Liver (tissue), 8 donors: ENCODE measurements at regions not wholly inside any gene's neighbourhood (a gene's known extent, or its start where the extent isn't known, plus 50 kb on each side); places are given as distances from the start of the nearest gene placed in this dataset.

ENCODE experiments used
- DNase-seq: peaks from one replicate; pipeline ENCODE4 v3.0.0-alpha.2; 2017; ENCODE audit warnings: low spot score
- H3K27ac ChIP-seq, 2 donors: one replicate each; pipeline ENCODE4 v1.7.0; 2013; ENCODE audit warnings: inconsistent platforms in 2 of 2, low read length in 2 of 2, control low read depth in 1 of 2, low read depth in 1 of 2, mild to moderate bottlenecking in 1 of 2
- H3K27me3 ChIP-seq, 4 donors: one replicate each; pipeline versions ENCODE4 v1.6.1 to v1.7.0; 2013; ENCODE audit warnings: low read length in 3 of 4, inconsistent platforms in 1 of 4, mild to moderate bottlenecking in 1 of 4, moderate library complexity in 1 of 4; ENCODE audit not compliant: control insufficient read depth in 4 of 4, insufficient read depth in 4 of 4
- H3K36me3 ChIP-seq, 4 donors: one replicate each; pipeline versions ENCODE4 v1.6.1 to v1.7.0; 2013; ENCODE audit warnings: low read length in 3 of 4, mild to moderate bottlenecking in 3 of 4, low read depth in 1 of 4, moderate library complexity in 1 of 4; ENCODE audit not compliant: control insufficient read depth in 4 of 4, insufficient read depth in 3 of 4
- H3K4me1 ChIP-seq, 4 donors: one replicate each; pipeline versions ENCODE4 v1.6.1 to v1.7.0; 2013; ENCODE audit warnings: low read length in 3 of 4, mild to moderate bottlenecking in 3 of 4, moderate library complexity in 1 of 4; ENCODE audit not compliant: control insufficient read depth in 4 of 4, insufficient read depth in 4 of 4
- H3K4me3 ChIP-seq, 3 donors: one replicate each; pipeline versions ENCODE4 v1.6.1 to v1.7.0; 2013; ENCODE audit warnings: low read length in 3 of 3, control low read depth in 1 of 3, low read depth in 1 of 3, mild to moderate bottlenecking in 1 of 3
- H3K9ac ChIP-seq, 2 donors: one replicate each; pipeline ENCODE4 v1.7.0; 2013; ENCODE audit warnings: low read length in 2 of 2, mild to moderate bottlenecking in 2 of 2, moderate library complexity in 2 of 2, control low read depth in 1 of 2, low read depth in 1 of 2
- H3K9me3 ChIP-seq, 4 donors: one replicate each; pipeline versions ENCODE4 v1.6.1 to v1.7.0; 2013; ENCODE audit warnings: low read length in 3 of 4; ENCODE audit not compliant: control insufficient read depth in 4 of 4
- EGR1 ChIP-seq, 2 donors: IDR thresholded peaks; 2 replicates each; pipeline ENCODE4 v1.6.1; 2016 to 2018; ENCODE audit warnings: antibody characterized with exemption in 2 of 2, low read depth in 2 of 2
- FOXA1 ChIP-seq: IDR thresholded peaks from 2 replicates; pipeline ENCODE4 v1.6.1; 2016; ENCODE audit warnings: antibody characterized with exemption
- FOXA2 ChIP-seq: IDR thresholded peaks from 2 replicates; pipeline ENCODE4 v1.6.1; 2016; ENCODE audit warnings: antibody characterized with exemption
- GABPA ChIP-seq, 2 donors: IDR thresholded peaks in 1 of 2; conservative IDR thresholded peaks in 1 of 2; 2 replicates each; pipeline ENCODE4 v1.6.1; 2016; ENCODE audit warnings: antibody characterized with exemption in 2 of 2, mild to moderate bottlenecking in 1 of 2, moderate library complexity in 1 of 2
- HNF4A ChIP-seq, 2 donors: conservative IDR thresholded peaks; 2 replicates each; pipeline ENCODE4 v1.6.1; 2016; ENCODE audit warnings: antibody characterized with exemption in 2 of 2, mild to moderate bottlenecking in 2 of 2
- HNF4G ChIP-seq: IDR thresholded peaks from 2 replicates; pipeline ENCODE4 v1.6.1; 2016; ENCODE audit warnings: antibody characterized with exemption
- JUND ChIP-seq, 2 donors: IDR thresholded peaks; 2 replicates each; pipeline ENCODE4 v1.6.1; 2016; ENCODE audit warnings: antibody characterized with exemption in 2 of 2
- NR2F2 ChIP-seq: IDR thresholded peaks from 2 replicates; pipeline ENCODE4 v1.6.1; 2016; ENCODE audit warnings: antibody characterized with exemption
- RAD21 ChIP-seq, 2 donors: IDR thresholded peaks; 2 replicates each; pipeline ENCODE4 v1.6.1; 2016; ENCODE audit warnings: antibody characterized with exemption in 2 of 2, mild to moderate bottlenecking in 2 of 2
- RXRA ChIP-seq, 2 donors: IDR thresholded peaks; 2 replicates each; pipeline ENCODE4 v1.6.1; 2017 to 2018; ENCODE audit warnings: antibody characterized with exemption in 2 of 2, mild to moderate bottlenecking in 1 of 2
- SP1 ChIP-seq: IDR thresholded peaks from 2 replicates; pipeline ENCODE4 v1.6.1; 2018; ENCODE audit warnings: antibody characterized with exemption, mild to moderate bottlenecking
- TAF1 ChIP-seq: conservative IDR thresholded peaks from 2 replicates; pipeline ENCODE4 v1.6.1; 2016; ENCODE audit warnings: antibody characterized with exemption, mild to moderate bottlenecking
- YY1 ChIP-seq: IDR thresholded peaks from 2 replicates; pipeline ENCODE4 v1.6.1; 2016; ENCODE audit warnings: antibody characterized with exemption, mild to moderate bottlenecking
- WGBS: extraction: QIAGEN DNeasy Blood & Tissue Kit; methylation state at CpG from one replicate; pipeline ENCODE4 v1.1.7; 2013; 5-methylcytosine and 5-hydroxymethylcytosine counted together
- TF ChIP-seq, protein P1 (sequence below): IDR thresholded peaks from 2 replicates; pipeline ENCODE4 v1.6.1; 2016; ENCODE audit warnings: antibody characterized with exemption
- TF ChIP-seq, protein P2 (sequence below): IDR thresholded peaks from 2 replicates; pipeline ENCODE4 v1.6.1; 2016; ENCODE audit warnings: antibody characterized with exemption
- TF ChIP-seq, protein P3 (sequence below): IDR thresholded peaks from 2 replicates; pipeline ENCODE4 v1.6.1; 2016; ENCODE audit warnings: antibody characterized with exemption, mild to moderate bottlenecking
- TF ChIP-seq, protein P4 (sequence below): IDR thresholded peaks from 2 replicates; pipeline ENCODE4 v1.6.1; 2016; ENCODE audit warnings: antibody characterized with exemption
- TF ChIP-seq, protein P5 (sequence below): fragments of 150-350 bp; IDR thresholded peaks from 2 replicates; pipeline ENCODE4 v1.5.1; 2017; ENCODE audit warnings: improper control_type of control experiment, low read depth, low read length; ENCODE audit not compliant: missing input control
- donor health status: healthy.
- donor health status: healthy.
- donor health status: healthy.
- donor health status: healthy.
- donor health status: healthy.

DNA sequence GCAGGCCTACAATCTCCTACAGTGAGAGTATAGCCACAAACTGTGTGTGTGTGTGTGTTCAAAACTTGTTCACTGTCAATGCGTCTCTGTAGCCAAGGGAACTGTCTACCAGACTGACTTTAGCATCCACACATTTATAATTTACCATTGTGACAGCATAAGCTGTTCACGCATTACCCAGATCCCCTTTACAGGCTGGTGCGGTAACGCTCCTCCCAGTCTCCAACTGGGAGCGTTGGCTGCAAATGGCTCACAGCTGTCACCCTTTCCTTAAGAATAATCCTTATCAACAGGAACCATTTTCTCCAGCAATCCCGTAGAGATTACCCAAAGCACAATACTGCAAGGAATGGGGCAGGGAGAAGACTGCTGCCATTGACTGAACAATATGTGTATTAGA lies 199.5 kb downstream of the GPAM start:
- Histone ChIP-seq H3K4me1 (no peaks in the 10 kb centered on the region), H3K36me3 (no peaks in the 10 kb centered on the region), H3K9me3 (no peaks in the 10 kb centered on the region), H3K27me3 (no peaks in the 10 kb centered on the region), H3K27ac (no peak overlapping the region), H3K4me3 (no peak overlapping the region), H3K9ac (no peak overlapping the region)
- no peak for DNase-seq
- WGBS: 84% methylated on average over 6 of the region's 6 CpGs
- TF ChIP-seq SP1: no peak
- no peak for TF ChIP-seq RXRA (IDR thresholded peaks at IDR 0.05)
- TF ChIP-seq, protein P1, sequence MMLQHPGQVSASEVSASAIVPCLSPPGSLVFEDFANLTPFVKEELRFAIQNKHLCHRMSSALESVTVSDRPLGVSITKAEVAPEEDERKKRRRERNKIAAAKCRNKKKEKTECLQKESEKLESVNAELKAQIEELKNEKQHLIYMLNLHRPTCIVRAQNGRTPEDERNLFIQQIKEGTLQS: no peak
- TF ChIP-seq, protein P2, sequence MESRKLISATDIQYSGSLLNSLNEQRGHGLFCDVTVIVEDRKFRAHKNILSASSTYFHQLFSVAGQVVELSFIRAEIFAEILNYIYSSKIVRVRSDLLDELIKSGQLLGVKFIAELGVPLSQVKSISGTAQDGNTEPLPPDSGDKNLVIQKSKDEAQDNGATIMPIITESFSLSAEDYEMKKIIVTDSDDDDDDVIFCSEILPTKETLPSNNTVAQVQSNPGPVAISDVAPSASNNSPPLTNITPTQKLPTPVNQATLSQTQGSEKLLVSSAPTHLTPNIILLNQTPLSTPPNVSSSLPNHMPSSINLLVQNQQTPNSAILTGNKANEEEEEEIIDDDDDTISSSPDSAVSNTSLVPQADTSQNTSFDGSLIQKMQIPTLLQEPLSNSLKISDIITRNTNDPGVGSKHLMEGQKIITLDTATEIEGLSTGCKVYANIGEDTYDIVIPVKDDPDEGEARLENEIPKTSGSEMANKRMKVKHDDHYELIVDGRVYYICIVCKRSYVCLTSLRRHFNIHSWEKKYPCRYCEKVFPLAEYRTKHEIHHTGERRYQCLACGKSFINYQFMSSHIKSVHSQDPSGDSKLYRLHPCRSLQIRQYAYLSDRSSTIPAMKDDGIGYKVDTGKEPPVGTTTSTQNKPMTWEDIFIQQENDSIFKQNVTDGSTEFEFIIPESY: no peak
- no peak for TF ChIP-seq HNF4G
- TF ChIP-seq TAF1: no peak
- TF ChIP-seq FOXA1: no peak
- no peak for TF ChIP-seq GABPA (IDR thresholded peaks at IDR 0.05 in 1 of 2, conservative IDR thresholded peaks at IDR 0.05 in 1 of 2)

DNA sequence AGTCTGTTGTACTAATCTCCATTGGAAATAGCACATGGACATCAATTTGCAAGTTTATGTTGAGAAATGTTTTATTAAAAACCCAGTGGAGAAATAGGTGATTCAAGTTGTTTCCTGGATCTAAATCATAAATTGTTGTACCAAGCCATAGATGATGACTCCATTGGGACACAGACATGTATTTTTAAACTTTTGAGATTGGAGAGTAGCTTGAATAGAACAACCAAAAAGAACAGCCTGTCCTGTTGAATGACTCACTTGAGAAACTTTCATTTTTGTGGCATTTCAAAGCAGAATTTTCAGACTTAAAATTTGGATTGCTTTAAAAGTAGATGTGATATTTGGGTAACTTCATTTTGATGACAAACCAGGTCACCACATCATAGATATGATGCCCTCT lies 197.5 kb downstream of the GPAM start:
- no peak overlapping the region for H3K27ac ChIP-seq

More for the DNA sequence above, 197.5 kb downstream of the GPAM start:
- TF ChIP-seq, protein P3, sequence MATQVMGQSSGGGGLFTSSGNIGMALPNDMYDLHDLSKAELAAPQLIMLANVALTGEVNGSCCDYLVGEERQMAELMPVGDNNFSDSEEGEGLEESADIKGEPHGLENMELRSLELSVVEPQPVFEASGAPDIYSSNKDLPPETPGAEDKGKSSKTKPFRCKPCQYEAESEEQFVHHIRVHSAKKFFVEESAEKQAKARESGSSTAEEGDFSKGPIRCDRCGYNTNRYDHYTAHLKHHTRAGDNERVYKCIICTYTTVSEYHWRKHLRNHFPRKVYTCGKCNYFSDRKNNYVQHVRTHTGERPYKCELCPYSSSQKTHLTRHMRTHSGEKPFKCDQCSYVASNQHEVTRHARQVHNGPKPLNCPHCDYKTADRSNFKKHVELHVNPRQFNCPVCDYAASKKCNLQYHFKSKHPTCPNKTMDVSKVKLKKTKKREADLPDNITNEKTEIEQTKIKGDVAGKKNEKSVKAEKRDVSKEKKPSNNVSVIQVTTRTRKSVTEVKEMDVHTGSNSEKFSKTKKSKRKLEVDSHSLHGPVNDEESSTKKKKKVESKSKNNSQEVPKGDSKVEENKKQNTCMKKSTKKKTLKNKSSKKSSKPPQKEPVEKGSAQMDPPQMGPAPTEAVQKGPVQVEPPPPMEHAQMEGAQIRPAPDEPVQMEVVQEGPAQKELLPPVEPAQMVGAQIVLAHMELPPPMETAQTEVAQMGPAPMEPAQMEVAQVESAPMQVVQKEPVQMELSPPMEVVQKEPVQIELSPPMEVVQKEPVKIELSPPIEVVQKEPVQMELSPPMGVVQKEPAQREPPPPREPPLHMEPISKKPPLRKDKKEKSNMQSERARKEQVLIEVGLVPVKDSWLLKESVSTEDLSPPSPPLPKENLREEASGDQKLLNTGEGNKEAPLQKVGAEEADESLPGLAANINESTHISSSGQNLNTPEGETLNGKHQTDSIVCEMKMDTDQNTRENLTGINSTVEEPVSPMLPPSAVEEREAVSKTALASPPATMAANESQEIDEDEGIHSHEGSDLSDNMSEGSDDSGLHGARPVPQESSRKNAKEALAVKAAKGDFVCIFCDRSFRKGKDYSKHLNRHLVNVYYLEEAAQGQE: no peak
- TF ChIP-seq FOXA2 (no peak), HNF4A (conservative IDR thresholded peaks at IDR 0.05) (no peak), HNF4G (no peak), GABPA (IDR thresholded peaks at IDR 0.05 in 1 of 2, conservative IDR thresholded peaks at IDR 0.05 in 1 of 2) (no peak), SP1 (no peak), RAD21 (IDR thresholded peaks at IDR 0.05) (no peak), YY1 (no peak), EGR1 (IDR thresholded peaks at IDR 0.05; ENCODE audit: low read depth in 2 of 2) (no peak), JUND (IDR thresholded peaks at IDR 0.05) (no peak), TAF1 (no peak), FOXA1 (no peak), RXRA (IDR thresholded peaks at IDR 0.05) (no peak), NR2F2 (no peak)
- TF ChIP-seq, protein P1: no peak
- TF ChIP-seq, protein P2: no peak
- TF ChIP-seq, protein P4, sequence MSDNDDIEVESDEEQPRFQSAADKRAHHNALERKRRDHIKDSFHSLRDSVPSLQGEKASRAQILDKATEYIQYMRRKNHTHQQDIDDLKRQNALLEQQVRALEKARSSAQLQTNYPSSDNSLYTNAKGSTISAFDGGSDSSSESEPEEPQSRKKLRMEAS: no peak
- TF ChIP-seq, protein P5, sequence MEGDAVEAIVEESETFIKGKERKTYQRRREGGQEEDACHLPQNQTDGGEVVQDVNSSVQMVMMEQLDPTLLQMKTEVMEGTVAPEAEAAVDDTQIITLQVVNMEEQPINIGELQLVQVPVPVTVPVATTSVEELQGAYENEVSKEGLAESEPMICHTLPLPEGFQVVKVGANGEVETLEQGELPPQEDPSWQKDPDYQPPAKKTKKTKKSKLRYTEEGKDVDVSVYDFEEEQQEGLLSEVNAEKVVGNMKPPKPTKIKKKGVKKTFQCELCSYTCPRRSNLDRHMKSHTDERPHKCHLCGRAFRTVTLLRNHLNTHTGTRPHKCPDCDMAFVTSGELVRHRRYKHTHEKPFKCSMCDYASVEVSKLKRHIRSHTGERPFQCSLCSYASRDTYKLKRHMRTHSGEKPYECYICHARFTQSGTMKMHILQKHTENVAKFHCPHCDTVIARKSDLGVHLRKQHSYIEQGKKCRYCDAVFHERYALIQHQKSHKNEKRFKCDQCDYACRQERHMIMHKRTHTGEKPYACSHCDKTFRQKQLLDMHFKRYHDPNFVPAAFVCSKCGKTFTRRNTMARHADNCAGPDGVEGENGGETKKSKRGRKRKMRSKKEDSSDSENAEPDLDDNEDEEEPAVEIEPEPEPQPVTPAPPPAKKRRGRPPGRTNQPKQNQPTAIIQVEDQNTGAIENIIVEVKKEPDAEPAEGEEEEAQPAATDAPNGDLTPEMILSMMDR: no peak
- no peaks in the 10 kb centered on the region for H3K9me3 ChIP-seq
- DNase-seq: no peak
- H3K4me3 ChIP-seq: no peak overlapping the region
- no peak overlapping the region for H3K9ac ChIP-seq
- H3K36me3 ChIP-seq: no peaks in the 10 kb centered on the region
- no peaks in the 10 kb centered on the region for H3K27me3 ChIP-seq
- no peaks in the 10 kb centered on the region for H3K4me1 ChIP-seq
